Muscle of leg (tissue), 3 donors: ENCODE measurements at regions not wholly inside any gene's neighbourhood (a gene's known extent, or its start where the extent isn't known, plus 50 kb on each side); places are given as distances from the start of the nearest gene placed in this dataset.

Experiments
- DNase-seq: peaks from one replicate; pipeline ENCODE4 v3.0.0; 2013
- H3K27ac ChIP-seq: one replicate; pipeline ENCODE4 v1.5.1; 2013; ENCODE audit warnings: mild to moderate bottlenecking, low read length, control low read depth
- H3K27me3 ChIP-seq: one replicate; pipeline ENCODE4 v1.6.1; 2013; ENCODE audit warnings: low read length; ENCODE audit not compliant: control insufficient read depth, insufficient read depth
- H3K36me3 ChIP-seq: one replicate; pipeline ENCODE4 v1.6.1; 2013; ENCODE audit warnings: low read length; ENCODE audit not compliant: control insufficient read depth, insufficient read depth
- H3K4me1 ChIP-seq: one replicate; pipeline ENCODE4 v1.6.1; 2013; ENCODE audit warnings: low read length; ENCODE audit not compliant: control insufficient read depth, insufficient read depth
- H3K4me3 ChIP-seq: one replicate; pipeline ENCODE4 v1.5.1; 2013; ENCODE audit warnings: low read length, control low read depth
- H3K9me3 ChIP-seq: replicated peaks from 2 replicates; pipeline ENCODE4 v1.6.1; 2013; ENCODE audit warnings: low read depth, low read length; ENCODE audit not compliant: control insufficient read depth
- WGBS: methylation state at CpG from one replicate; pipeline ENCODE4 v1.1.5; 2013; ENCODE audit warnings: missing lambda C conversion rate; ENCODE audit not compliant: insufficient coverage; 5-methylcytosine and 5-hydroxymethylcytosine counted together

- WGBS, result 89% methylated on average over 1 of the region's 7 CpGs
- DNase-seq, result no peak
- H3K4me3 ChIP-seq, result no peak overlapping the region
Observed at GRCh38 chr18:77785415-77785975, 535.8 kb downstream of the GALR1 start.

GRCh38 chr18:77803024-77803423 lies 553.4 kb downstream of the GALR1 start:
- Histone ChIP-seq H3K27me3 (peaks cover 3% of the 10 kb centered on the region), H3K36me3 (no peaks in the 10 kb centered on the region), H3K27ac (no peak overlapping the region), H3K9me3 (no peaks in the 10 kb centered on the region), H3K4me1 (no peaks in the 10 kb centered on the region), H3K4me3 (no peak overlapping the region)
- no peak for DNase-seq
- WGBS, result no CpG with 5 or more reads among the region's 3 CpGs

More at GRCh38 chr18:77785415-77785975, 535.8 kb downstream of the GALR1 start:
- H3K27ac ChIP-seq, result no peak overlapping the region
- H3K27me3 ChIP-seq, result peaks cover 4% of the 10 kb centered on the region
- no peaks in the 10 kb centered on the region for H3K4me1 ChIP-seq
- H3K36me3 ChIP-seq, result no peaks in the 10 kb centered on the region
- H3K9me3 ChIP-seq, result no peaks in the 10 kb centered on the region

- peaks cover 3% of the 10 kb centered on the region for H3K27me3 ChIP-seq
- no CpG with 5 or more reads among the region's 2 CpGs for WGBS
- no peak for DNase-seq
Observed at GRCh38 chr18:77804382-77804781, 554.7 kb downstream of the GALR1 start.

GRCh38 chr18:77807650-77808049 lies 558.0 kb downstream of the GALR1 start:
- DNase-seq, result no peak
- Histone ChIP-seq H3K36me3 (no peaks in the 10 kb centered on the region), H3K9me3 (no peaks in the 10 kb centered on the region), H3K27me3 (peaks cover 3% of the 10 kb centered on the region), H3K4me3 (no peak overlapping the region), H3K4me1 (no peaks in the 10 kb centered on the region), H3K27ac (no peak overlapping the region)
- WGBS, result 56% methylated on average over 1 of the region's 2 CpGs

More at GRCh38 chr18:77804382-77804781, 554.7 kb downstream of the GALR1 start:
- Histone ChIP-seq H3K27ac (no peak overlapping the region), H3K4me3 (no peak overlapping the region), H3K4me1 (no peaks in the 10 kb centered on the region), H3K36me3 (no peaks in the 10 kb centered on the region), H3K9me3 (no peaks in the 10 kb centered on the region)

- Histone ChIP-seq H3K9me3 (no peaks in the 10 kb centered on the region), H3K4me1 (no peaks in the 10 kb centered on the region), H3K36me3 (no peaks in the 10 kb centered on the region), H3K4me3 (no peak overlapping the region), H3K27me3 (peaks cover 3% of the 10 kb centered on the region), H3K27ac (no peak overlapping the region)
- 64% methylated on average over 2 of the region's 5 CpGs for WGBS
- peak; percentile 25 for DNase-seq
Observed at GRCh38 chr18:77811503-77811902, 561.9 kb downstream of the GALR1 start.

- no CpG with 5 or more reads among the region's 3 CpGs for WGBS
- Histone ChIP-seq H3K9me3 (no peaks in the 10 kb centered on the region), H3K27ac (no peak overlapping the region), H3K4me1 (no peaks in the 10 kb centered on the region), H3K36me3 (no peaks in the 10 kb centered on the region), H3K4me3 (no peak overlapping the region), H3K27me3 (no peaks in the 10 kb centered on the region)
- no peak for DNase-seq
Observed at GRCh38 chr18:77815666-77816338, 566.2 kb downstream of the GALR1 start.

GRCh38 chr18:77818328-77818727 lies 568.7 kb downstream of the GALR1 start:
- no peaks in the 10 kb centered on the region for H3K4me1 ChIP-seq
- no peak for DNase-seq
- no peak overlapping the region for H3K27ac ChIP-seq
- H3K27me3 ChIP-seq, result no peaks in the 10 kb centered on the region
- H3K36me3 ChIP-seq, result no peaks in the 10 kb centered on the region
- 86% methylated on average over 1 of the region's 1 CpG for WGBS
- no peak overlapping the region for H3K4me3 ChIP-seq
- no peaks in the 10 kb centered on the region for H3K9me3 ChIP-seq

- Histone ChIP-seq H3K4me3 (no peak overlapping the region), H3K27me3 (no peaks in the 10 kb centered on the region), H3K4me1 (no peaks in the 10 kb centered on the region), H3K36me3 (no peaks in the 10 kb centered on the region), H3K27ac (no peak overlapping the region), H3K9me3 (no peaks in the 10 kb centered on the region)
- no peak for DNase-seq
- 79% methylated on average over 13 of the region's 14 CpGs for WGBS
Observed at GRCh38 chr18:77820472-77820871, 570.8 kb downstream of the GALR1 start.

- no peaks in the 10 kb centered on the region for H3K27me3 ChIP-seq
- no peak overlapping the region for H3K4me3 ChIP-seq
- no peaks in the 10 kb centered on the region for H3K4me1 ChIP-seq
- H3K36me3 ChIP-seq, result no peaks in the 10 kb centered on the region
- H3K9me3 ChIP-seq, result no peaks in the 10 kb centered on the region
- no peak overlapping the region for H3K27ac ChIP-seq
- DNase-seq, result no peak
- no CpG with 5 or more reads among the region's 7 CpGs for WGBS
Observed at GRCh38 chr18:77821892-77822291, 572.2 kb downstream of the GALR1 start.

GRCh38 chr18:77822632-77823031 lies 573.0 kb downstream of the GALR1 start:
- Histone ChIP-seq H3K27ac (no peak overlapping the region), H3K4me3 (no peak overlapping the region), H3K4me1 (no peaks in the 10 kb centered on the region), H3K36me3 (no peaks in the 10 kb centered on the region), H3K9me3 (peaks cover 2% of the 10 kb centered on the region), H3K27me3 (no peaks in the 10 kb centered on the region)
- 50% methylated on average over 7 of the region's 12 CpGs for WGBS
- no peak for DNase-seq
